PC-9 (cell line): ENCODE measurements at regions not wholly inside any gene's neighbourhood (a gene's known extent, or its start where the extent isn't known, plus 50 kb on each side); places are given as distances from the start of the nearest gene placed in this dataset.

Experiments used
- CTCF ChIP-seq: fragments of 200-600 bp; sonication (generic); conservative IDR thresholded peaks from 2 replicates; pipeline ENCODE4 v1.6.1; 2017; ENCODE audit warnings: mixed run types, antibody characterized with exemption, mild to moderate bottlenecking, moderate library complexity
- EZH2 ChIP-seq: fragments of 200-600 bp; sonication (generic); IDR thresholded peaks from 2 replicates; pipeline ENCODE4 v1.8.0; 2017; ENCODE audit warnings: antibody characterized with exemption, low read depth

GRCh38 chr10:33826186-33826585 is 491.7 kb upstream of the NRP1 start:
- TF ChIP-seq EZH2, result no peak
- no peak for TF ChIP-seq CTCF
